ENCODE measurements at regions not wholly inside any gene's neighbourhood (a gene's known extent, or its start where the extent isn't known, plus 50 kb on each side); places are given as distances from the start of the nearest gene placed in this dataset.

- Histone ChIP-seq H3K36me3 (ENCODE audit: low read depth, missing control alignments) (no peaks in the 10 kb centered on the region), H3K9me3 (no peaks in the 10 kb centered on the region), H3K27ac (no peak overlapping the region), H3K27me3 (no peaks in the 10 kb centered on the region), H3K4me1 (no peaks in the 10 kb centered on the region), H3K4me3 (no peak overlapping the region)
- TF ChIP-seq CTCF (IDR thresholded peaks at IDR 0.05) (no peak), POLR2A (IDR thresholded peaks at IDR 0.05) (no peak)
- WGBS, 2 donors = 100% methylated on average over 1 of the region's 1 CpG
- intact Hi-C loops (cut with DNase I; ENCODE audit: low total_unique reads) = no loop called here
- no peak for DNase-seq
These were observed 204.1 kb upstream of the CLINT1 start for GRCh38 chr5:158063052-158063451.

- no peak overlapping the region for H3K27ac ChIP-seq
- no peaks in the 10 kb centered on the region for H3K36me3 ChIP-seq (ENCODE audit: low read depth, missing control alignments)
- TF ChIP-seq CTCF (IDR thresholded peaks at IDR 0.05) (no peak), POLR2A (IDR thresholded peaks at IDR 0.05) (no peak)
- no peaks in the 10 kb centered on the region for H3K9me3 ChIP-seq
- no peak overlapping the region for H3K4me3 ChIP-seq
- no peaks in the 10 kb centered on the region for H3K4me1 ChIP-seq
- intact Hi-C loops (cut with DNase I; ENCODE audit: low total_unique reads) = no loop called here
- WGBS, 2 donors = 56 to 75% methylated on average over 4 of the region's 4 CpGs
- no peaks in the 10 kb centered on the region for H3K27me3 ChIP-seq
- no peak for DNase-seq
These were observed 202.5 kb upstream of the CLINT1 start for GRCh38 chr5:158061451-158061850.

- no peak for DNase-seq
- TF ChIP-seq POLR2A (IDR thresholded peaks at IDR 0.05) = no peak
- TF ChIP-seq CTCF (IDR thresholded peaks at IDR 0.05) = no peak
- no peaks in the 10 kb centered on the region for H3K4me1 ChIP-seq
- 72 to 85% methylated on average over 2 of the region's 2 CpGs for WGBS, 2 donors
- no peaks in the 10 kb centered on the region for H3K9me3 ChIP-seq
- no peaks in the 10 kb centered on the region for H3K27me3 ChIP-seq
- intact Hi-C loops (cut with DNase I; ENCODE audit: low total_unique reads) = no loop called here
- no peaks in the 10 kb centered on the region for H3K36me3 ChIP-seq (ENCODE audit: low read depth, missing control alignments)
- no peak overlapping the region for H3K4me3 ChIP-seq
- no peak overlapping the region for H3K27ac ChIP-seq
These were observed 201.3 kb upstream of the CLINT1 start for GRCh38 chr5:158060212-158060611.

- WGBS, 2 donors = 77 to 91% methylated on average over 6 of the region's 6 CpGs
- no peak overlapping the region for H3K27ac ChIP-seq
- intact Hi-C loops (cut with DNase I; ENCODE audit: low total_unique reads) = no loop called here
- H3K27me3 ChIP-seq = no peaks in the 10 kb centered on the region
- no peaks in the 10 kb centered on the region for H3K4me1 ChIP-seq
- no peaks in the 10 kb centered on the region for H3K9me3 ChIP-seq
- no peaks in the 10 kb centered on the region for H3K36me3 ChIP-seq (ENCODE audit: low read depth, missing control alignments)
- TF ChIP-seq CTCF (IDR thresholded peaks at IDR 0.05) (no peak), POLR2A (IDR thresholded peaks at IDR 0.05) (no peak)
- no peak for DNase-seq
- H3K4me3 ChIP-seq = no peak overlapping the region
These were observed 199.5 kb upstream of the CLINT1 start for GRCh38 chr5:158058208-158059120.
